Amniotic stem cell (primary cell): ENCODE measurements at regions not wholly inside any gene's neighbourhood (a gene's known extent, or its start where the extent isn't known, plus 50 kb on each side); places are given as distances from the start of the nearest gene placed in this dataset.

Experiments
- DNase-seq: peaks from one replicate; lab custom pipeline; 2025; lab: John Stamatoyannopoulos, UW

DNA sequence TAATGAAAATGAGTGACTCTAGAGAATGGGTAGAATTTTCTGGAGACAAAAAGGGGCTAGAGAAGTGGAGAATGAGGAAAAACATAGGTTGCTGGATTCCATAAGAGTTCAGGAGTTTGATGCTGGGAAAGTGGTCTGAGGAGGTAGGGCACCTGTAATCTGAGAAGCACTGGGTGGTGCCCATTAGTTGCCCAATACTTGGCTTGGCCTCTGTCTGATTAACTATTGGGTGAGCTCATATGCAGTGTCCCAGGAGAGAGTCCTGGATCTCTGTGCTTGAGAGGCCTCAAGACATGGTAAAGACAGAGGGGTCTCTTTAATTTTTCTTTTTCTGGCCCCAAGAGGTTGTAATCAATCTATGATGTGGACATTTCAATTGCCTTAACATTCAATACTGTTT is 390.1 kb downstream of the TDRD3 start:
- no peak for DNase-seq

DNA sequence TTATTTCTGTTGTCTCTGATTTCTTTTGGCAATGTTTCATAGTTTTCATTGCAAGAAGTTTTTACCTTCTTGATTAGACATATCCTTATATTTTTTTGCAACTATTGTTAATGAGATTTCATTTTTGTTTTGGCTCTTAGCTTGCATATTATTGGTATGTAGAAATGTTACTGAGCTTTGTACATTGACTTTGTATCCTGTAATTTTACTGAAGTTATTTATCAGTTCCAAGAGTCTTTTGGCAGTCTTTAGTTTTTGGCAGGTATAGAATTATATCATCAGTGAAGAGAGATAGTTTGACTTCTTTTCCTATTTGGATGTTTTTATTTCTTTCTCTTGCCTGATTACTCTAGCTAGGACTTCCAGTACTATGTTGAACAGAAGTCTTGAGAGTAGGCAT is 375.7 kb downstream of the TDRD3 start:
- DNase-seq: no peak

DNA sequence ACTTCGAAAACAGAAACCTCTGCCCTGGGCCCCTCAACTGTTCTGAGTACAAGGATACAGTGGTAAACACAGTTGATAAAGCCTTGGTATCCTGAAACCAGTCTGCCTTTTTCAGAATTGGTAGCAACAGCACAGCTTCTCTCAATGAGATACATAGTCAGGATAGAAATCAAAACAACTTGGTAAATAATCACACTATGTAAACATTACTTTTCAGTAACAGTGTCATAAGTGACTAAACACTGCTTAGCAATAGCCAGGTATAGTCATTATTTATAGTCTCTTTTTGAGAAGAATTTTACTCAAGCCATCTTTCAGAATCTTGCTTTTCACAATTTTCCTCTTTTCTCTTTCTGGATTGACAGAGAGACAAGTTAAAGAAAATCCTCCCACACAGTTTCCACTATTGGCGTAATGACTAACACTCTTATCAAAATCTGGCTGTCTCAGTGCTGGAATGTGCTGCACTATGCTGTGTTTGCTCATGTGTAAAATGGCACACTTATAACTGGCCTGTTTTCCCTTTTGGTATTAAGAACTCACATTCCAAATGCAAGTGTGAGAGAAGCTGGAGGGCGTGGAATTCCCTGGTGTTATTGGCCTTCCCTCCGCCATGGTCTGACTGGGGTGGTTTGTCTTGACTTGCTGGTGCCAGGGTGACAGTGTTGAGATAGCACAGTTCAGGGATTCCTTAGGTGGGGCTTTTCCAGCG is 368.8 kb downstream of the TDRD3 start:
- DNase-seq: no peak

DNA sequence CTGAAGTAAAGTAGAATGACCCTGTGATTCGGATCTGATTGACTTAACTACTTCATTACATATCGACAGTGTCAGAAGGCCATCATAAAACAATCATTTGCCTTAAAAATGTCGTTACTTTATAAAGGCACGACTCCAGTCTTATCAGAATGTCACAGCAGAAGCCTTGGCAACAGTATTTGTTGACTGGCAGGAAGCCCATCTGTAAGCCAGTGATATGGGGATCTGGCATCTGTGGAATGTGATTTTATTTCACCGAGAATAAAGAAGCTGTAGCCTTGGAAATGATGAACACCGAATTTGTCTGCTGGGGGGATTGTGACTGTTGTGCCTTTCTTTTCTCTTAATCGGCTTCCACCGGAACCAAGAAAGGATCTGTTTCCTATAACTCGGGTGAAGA is 362.5 kb downstream of the TDRD3 start:
- no peak for DNase-seq

DNA sequence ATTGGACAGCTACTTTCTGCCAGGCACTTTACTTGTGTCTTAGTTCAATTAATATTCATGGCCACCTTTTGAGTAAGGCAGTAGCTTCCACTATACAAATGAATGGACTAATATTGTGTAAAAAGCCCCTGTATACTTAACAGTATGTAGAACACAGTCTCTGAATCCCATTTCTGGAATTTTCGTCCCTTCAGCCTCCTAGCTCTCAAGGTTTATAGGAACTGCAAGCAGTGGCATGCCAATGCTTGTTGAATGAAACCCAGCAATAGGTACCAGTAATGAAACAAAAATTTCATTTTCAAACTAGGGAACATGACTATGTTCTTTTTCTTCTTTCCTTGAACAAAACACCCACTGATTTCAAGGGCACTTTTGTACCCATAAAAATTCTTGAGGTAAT is 361.6 kb downstream of the TDRD3 start:
- DNase-seq: no peak

DNA sequence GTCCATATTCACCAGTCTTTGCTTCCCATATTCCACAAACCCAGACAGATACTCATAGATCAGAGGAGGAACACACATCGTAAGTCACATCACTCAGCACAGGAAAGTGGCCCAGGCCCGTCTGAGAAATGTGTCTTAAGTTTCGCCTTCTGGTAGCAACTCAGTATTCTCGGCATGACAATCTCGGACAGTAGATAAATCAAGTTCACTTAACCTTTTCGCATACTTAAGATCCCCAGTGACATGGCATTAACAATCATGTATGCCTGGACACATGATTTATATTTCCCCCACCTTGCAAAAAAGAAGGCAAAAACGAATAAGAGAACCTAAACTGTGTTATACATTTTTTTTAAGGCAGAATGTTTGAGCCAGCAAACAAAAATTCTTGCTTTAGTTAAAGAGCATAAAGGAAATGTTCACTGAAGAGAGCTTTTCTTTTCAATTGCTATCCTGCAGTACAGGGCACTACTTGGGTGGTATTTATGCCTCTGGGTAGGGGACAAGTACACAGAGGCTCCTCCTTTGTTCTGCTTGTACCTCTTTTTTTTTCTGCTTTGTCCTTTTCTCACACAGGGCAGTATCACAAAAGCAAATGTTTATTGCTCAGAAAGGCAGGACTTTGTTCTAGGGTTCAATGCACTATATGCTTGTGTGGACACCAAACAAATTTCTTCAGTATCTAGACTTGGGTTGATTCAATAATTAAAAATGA is 360.6 kb downstream of the TDRD3 start:
- no peak for DNase-seq

DNA sequence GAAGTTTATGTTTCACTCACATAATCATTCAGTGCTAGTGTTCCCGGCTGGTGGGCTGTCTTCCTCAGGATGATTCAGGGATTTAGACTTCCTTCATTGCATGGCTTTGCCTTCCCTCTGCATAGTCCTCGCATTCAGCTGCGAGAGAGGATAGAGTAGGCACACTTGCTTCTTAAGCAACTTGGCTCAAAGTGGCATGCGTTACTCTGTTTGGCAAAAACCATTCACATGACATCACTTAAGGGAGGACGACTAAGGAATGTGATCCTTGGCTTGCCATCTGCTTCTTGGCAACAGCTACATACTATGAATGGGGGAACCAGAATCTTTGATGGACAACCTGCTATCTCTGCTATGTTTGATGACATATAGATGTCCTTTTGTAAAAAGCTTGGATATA is 359.3 kb downstream of the TDRD3 start:
- DNase-seq: no peak

DNA sequence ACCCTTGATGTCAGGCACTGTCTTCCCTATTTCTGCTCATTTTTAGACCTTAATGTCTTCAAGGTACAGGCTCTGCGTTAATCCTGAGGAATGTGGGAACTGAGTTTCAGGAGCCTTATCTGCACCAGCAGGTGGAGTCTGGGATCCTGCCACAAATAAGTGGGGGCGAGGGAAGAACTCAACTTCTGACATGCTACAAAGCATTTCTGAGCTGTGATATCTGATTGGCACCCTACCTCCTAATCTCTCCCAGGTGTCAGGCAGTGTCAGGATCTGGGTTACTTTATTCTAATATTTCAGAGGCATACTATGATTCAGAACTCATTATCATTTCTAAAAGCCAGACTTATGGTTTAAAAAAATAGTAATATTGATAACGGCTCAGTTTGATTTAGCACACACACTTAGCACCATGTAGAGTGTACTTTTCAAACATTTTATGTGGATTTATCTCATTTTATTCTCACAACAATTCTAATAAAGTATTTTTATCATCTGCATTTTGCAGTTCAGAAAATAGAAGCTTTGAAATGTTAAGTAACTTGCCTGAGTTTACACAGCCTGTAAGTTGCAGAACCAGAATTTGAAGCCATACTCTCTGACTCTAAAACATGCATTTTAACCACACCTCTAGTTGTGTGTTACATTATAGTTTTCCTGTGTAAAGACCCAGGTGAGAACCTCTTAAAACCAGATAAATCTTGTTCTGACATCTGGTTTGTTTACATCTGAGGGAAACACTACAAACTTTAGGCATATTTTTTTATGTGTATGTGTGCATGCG is 358.6 kb downstream of the TDRD3 start:
- no peak for DNase-seq

DNA sequence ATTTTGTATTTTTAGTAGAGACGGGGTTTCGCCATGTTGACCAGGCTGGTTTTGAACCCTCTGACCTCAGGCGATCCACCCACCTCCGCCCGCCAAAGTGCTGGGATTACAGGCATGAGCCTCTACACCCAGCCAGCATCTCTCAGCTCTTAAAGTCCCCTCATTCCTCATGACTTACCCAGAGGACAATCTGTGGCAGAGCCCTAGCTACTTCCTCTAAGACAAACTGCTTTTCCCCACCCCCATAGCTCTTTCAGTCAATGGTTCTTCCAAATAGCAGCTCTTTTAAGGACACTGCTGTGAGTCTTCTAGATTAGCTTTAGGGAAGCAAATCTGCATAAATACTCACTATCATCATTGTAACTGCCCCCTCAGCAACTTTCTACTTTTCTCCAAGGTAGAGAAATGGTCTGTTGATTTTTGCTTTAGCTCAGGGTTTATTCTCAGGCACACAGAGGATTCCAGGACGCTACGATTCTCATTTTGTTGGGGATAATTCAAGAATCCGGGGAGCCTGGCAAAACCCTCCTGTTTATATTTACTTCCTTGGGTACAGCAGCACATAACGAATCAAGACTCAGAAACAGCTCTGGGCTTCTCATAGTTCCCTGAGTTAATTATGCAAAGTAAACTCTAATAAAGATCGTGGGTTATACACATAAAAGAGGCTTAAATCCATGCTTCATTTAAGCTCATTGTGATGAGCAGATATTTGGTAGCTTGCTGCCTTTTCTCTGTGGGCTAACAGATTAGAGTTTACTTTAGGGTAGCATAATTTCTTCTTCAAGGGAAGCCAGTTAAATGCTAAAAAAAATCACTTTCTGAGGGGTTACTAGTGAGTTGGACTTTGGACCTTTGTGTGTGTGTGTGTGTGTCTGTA is 357.4 kb downstream of the TDRD3 start:
- DNase-seq: no peak

DNA sequence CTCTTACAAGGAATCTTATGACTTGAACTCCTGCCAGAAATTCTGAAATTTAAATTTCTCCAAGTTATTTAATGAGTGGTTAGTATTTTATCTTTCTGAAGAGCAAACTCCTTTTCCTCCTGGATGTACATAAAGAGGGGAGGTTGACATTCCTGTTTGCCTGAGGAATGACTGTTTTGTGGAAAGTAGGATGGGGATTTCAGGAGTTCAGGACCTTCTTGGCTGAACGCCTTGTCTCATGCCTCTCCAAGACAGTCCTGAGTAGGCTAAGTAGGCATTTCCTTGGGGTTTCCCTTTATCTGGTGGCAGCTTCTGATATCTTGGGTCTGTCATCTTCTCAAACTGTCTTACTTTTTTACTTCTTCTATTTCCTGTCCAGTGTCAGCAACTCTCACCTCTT is 356.6 kb downstream of the TDRD3 start:
- DNase-seq: no peak

DNA sequence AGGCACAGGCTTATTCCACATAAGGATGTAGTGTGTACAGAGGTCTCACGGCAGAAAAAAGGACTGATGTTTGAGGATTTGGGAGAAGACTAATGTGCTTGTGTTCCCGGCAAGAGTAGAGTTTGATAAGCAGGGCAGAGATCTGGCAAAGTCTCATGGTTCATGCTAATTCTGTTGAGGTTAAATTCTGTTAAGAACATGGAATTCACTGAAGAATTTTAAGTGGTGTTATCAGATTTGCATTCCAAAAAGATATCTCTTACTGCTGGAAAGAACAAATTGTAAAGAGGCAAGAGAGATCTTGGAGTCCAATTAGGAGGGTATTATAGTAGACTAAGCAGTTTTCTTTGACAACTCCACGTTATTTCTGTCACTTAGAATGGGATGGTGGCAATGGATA is 348.3 kb downstream of the TDRD3 start:
- no peak for DNase-seq

DNA sequence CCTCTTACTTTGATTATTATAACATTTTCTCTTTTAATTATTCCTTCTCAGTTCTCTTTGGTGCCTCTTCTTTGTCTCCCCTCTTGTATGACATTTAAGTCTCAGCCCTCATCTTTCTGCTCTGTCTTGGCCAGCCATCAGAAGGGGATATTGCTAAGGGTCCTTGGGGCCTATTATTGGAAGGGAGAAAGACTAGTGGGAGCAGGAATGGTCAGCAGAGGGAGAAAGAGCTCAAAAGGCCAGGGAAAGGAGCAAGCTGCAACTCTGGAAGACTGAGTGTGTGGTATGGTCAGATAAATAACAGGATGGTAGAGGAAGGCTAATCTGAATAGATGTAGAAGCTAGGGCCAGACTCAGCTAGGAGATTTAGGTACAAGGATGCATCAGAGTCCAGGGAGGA is 336.9 kb downstream of the TDRD3 start:
- no peak for DNase-seq

DNA sequence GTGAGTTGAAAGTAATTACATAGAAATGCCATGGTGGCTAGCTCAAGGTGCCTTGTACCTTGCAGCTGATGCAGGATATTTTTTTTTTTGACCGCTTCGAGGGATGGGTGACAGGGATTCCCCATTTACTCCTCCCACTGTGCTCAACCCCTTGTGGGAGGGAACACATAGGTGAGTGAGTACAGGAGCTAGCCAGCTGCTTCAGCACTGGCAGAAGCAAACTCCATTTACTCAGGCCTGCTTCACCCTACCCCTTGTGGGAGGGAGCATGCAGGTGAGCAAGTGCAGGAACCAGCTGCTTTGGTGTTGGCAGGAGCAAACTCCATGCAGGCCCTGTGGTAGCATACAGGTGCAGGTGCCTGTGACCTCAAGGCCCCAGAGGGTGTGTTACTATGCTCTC is 330.1 kb downstream of the TDRD3 start:
- no peak for DNase-seq

DNA sequence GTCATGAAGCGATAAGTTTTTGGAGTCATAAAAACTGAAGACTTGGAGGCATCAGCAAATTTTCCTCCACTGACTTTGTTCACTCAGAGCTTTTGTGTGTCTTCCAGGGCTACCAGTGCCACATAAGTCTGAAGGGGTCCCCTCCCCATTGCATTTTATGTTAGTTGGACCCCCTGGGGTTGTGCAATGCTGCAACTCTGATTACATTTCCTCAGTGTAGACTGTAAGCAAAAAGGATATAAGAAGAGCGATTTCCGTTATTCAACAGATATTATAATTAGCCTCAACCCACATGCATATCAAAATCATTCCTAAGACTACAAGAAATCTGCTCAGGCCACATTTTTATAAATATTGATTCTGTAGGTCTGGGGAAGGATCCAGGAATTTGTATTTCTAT is 324.0 kb downstream of the TDRD3 start:
- DNase-seq: no peak

DNA sequence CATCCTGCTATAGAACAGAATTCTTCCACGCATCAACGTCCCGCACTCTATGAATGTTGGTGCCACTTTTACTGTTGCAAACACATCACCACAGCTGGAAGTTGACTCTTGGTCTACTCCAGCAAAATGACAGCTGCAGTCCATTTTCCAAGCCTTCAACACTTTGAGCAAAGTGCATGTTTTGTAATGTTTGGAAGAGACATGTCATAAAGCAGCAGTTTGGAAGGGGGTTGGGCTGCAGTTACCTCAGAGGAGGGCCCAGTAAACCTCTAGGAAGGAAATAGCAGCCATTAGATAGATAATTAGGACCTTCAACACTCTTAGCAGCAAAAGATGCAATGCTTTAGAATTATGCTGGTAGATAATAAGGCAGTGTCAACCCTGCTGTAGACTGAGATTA is 323.6 kb downstream of the TDRD3 start:
- no peak for DNase-seq

DNA sequence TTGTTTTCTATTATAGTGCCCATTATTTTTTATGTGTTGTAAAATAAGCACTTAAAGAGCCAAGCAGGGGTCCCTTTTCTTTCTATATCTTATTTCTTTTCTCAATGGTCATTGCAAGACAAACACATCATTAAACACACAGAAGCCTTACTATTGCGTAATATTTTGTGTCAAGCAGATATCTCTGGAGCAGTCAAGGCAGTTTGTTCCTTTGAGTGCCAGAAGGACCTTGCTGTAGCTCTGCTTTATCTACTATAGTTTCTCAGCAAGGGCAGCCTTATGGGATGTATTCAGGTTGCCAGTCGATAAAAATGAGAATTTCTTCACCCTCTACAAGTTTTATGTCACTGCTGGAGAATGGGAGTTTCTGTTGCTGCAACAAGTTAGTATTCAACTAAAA is 319.3 kb downstream of the TDRD3 start:
- no peak for DNase-seq

DNA sequence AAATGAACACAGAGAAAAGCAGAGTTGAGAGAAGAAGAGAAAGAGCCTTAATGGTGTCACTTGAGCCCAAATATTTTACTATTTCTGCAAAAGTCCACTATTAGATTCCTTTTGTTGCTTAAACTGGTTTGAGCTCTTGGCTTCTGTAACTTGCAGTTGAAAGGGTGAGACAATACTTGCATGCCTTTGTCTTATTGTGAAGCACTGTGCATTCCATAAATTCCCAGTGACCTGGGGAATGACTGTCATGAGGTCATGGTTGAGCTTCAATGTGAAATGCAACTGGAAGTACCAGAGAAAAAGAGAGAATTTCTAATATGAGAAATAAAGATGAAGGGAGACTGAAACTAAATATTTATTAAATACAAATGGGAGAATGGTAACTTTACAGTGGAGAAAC is 310.9 kb downstream of the TDRD3 start:
- no peak for DNase-seq

DNA sequence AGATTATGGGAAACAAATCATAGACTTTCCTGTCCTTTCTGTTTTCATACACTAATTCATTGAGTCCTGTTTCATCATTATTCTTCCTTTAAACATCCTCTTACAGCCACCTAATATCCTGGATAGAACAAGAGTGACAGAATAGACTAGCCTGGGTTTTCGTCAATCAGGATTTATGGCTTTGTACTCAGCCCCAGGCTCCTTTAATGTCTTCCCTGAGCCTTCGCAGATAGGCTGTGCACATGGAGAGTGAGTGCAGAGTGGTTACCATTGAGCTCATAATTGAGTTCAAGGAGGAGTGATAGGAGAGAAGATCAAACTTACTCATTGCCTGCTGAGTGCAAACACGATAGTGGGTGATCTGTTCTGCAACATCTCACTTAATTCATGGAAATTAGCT is 304.9 kb downstream of the TDRD3 start:
- DNase-seq: no peak

DNA sequence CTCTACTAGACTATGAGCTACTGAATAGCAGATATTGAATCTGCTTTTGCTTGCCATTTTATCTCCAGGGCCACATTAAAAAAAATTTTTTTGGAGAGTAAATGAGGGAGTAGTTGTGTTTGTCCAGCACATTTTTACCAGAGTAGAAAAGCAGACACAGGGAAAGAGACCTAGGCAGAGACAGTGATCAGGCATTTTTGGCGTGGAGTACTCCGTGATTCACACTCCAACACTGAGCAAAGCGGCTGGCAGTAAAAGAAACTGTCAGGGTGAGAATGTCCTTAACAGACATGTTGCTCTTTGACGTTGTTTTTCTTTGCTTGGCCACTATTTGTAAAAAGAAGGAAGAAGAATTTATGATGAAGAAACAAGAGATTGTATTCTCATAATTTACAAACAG is 304.0 kb downstream of the TDRD3 start:
- DNase-seq: no peak

DNA sequence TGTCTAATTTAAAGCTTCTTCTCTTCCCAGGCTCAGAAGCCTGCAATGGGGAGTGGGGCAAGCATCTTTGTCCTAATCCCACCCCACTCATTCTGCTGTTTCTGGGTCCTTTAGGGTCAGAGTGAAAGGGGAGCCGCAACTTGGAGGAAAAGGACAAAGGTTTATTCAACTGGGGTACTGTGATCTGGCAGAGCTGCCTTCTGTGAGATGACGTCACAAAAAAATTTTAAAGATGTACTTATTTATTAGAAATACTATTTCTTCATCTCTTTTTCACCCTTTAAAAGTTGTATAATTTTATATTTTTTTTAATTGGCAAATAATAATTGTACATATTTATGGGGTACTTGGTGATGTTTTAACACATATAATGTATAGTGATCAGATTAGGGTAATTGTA is 302.6 kb downstream of the TDRD3 start:
- no peak for DNase-seq

DNA sequence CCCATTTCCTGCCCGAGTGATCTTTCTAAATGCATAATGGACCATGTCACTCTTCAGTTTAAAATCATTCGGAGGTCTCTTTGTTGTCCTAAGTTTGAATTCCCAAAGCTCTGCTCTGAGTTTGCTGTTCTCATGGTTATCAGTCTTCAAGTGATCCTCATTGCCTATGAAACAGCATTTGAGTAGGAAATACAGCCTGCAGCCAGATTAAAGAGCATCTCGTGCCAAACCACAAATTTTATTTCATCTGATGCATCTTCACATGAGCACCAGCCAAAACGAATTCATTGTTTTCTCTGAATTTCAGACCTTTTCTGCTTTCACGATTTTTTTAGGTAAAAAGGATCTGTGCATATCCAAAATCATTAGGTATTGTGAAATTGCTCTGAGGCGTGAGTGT is 299.6 kb downstream of the TDRD3 start:
- no peak for DNase-seq

DNA sequence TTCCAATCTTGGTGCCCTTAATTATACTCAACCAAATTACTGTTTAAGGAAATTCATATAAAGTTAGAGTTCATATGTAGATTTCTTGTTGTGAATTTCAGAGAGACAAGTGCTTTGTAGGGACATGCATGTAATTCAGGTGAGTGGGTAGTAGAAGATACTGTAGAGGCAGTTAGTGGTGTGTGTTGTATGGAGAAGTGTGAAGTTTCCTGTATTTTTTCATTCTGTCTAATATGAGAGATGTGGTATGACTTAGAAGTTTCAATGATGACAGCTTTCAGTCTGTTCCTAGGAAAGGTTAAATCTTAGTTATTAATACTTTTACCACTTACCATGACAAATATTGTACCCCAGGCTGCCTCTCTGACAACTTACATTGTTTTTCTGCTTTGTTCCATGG is 294.2 kb downstream of the TDRD3 start:
- DNase-seq: no peak
